GM12878 (cell line): ENCODE measurements at regions not wholly inside any gene's neighbourhood (a gene's known extent, or its start where the extent isn't known, plus 50 kb on each side); places are given as distances from the start of the nearest gene placed in this dataset.

Experiments
- ATAC-seq: fragments of 200-7000 bp; cut with Tn5 transposase; 3 replicates; pipeline ENCODE4 v1.9.1; 2020; ENCODE audit warnings: mild to moderate bottlenecking, moderate library complexity
- BruUV-seq: library from RNA; stranded (reverse); fragments of 400-500 nt; replicated peaks from 2 replicates; lab custom pipeline; 2021; lab: Mats Ljungman, UMichigan
- CTCF ChIA-PET: fragments of 300-600 bp; sonication (Branson Sonifier 250); formaldehyde crosslinking; extraction: SDS; loops from one replicate; lab custom pipeline; 2021; ENCODE audit warnings: inconsistent platforms; lab: Yijun Ruan, JAX
- POLR2A ChIA-PET: fragments of 350-600 bp; formaldehyde crosslinking; extraction: SDS; loops from one replicate; lab custom pipeline; 2021; ENCODE audit warnings: inconsistent platforms; lab: Charles Lee
- RAD21 ChIA-PET: fragments of 300-600 bp; sonication (Branson Sonifier 250); formaldehyde crosslinking; loops from one replicate; lab custom pipeline; 2023; ENCODE audit warnings: antibody characterized with exemption; ENCODE audit not compliant: unreplicated experiment; lab: Charles Lee
- SMC1A ChIA-PET: fragments of 300-600 bp; sonication (Branson Sonifier 250); formaldehyde crosslinking; loops from one replicate; lab custom pipeline; 2023; ENCODE audit not compliant: unreplicated experiment, uncharacterized antibody; lab: Charles Lee
- DNase-seq: peaks from one replicate; pipeline ENCODE4 v3.0.0-alpha.2; 2011; ENCODE audit warnings: low read depth, low spot score
- FAIRE-seq: peaks from 3 replicates; lab custom pipeline; 2011; peaks lifted over from hg19 to GRCh38; lab: Jason Lieb, UNC
- H2AFZ ChIP-seq: 2 replicates; pipeline ENCODE4 v1.6.0; 2011; ENCODE audit warnings: low read depth, low read length, control low read depth; ENCODE audit not compliant: control insufficient read depth
- H3K27ac ChIP-seq: 2 replicates; pipeline ENCODE4 v1.5.1; 2011; ENCODE audit warnings: control low read depth; ENCODE audit not compliant: control insufficient read depth, insufficient read depth
- H3K27me3 ChIP-seq, 2 experiments: replicated peaks in 1 of 2; 2 replicates each; pipeline versions ENCODE4 v1.6.0 to v1.6.1; 2011; ENCODE audit warnings: low read length in 1 of 2; ENCODE audit not compliant: control insufficient read depth in 2 of 2, insufficient read depth in 2 of 2
- H3K36me3 ChIP-seq, 2 experiments: 2 replicates each; pipeline ENCODE4 v1.5.1; 2011; ENCODE audit warnings: low read length in 1 of 2; ENCODE audit not compliant: control insufficient read depth in 2 of 2, insufficient read depth in 2 of 2
- H3K4me1 ChIP-seq: 2 replicates; pipeline ENCODE4 v1.6.1; 2011; ENCODE audit warnings: mild to moderate bottlenecking, low read length, moderate library complexity, mixed read lengths; ENCODE audit not compliant: control insufficient read depth, insufficient read depth
- H3K4me2 ChIP-seq: 2 replicates; pipeline ENCODE4 v1.6.0; 2011; ENCODE audit warnings: control low read depth; ENCODE audit not compliant: control insufficient read depth, insufficient read depth
- H3K4me3 ChIP-seq: fragments of 200-600 bp; sonication (generic); 2 replicates; pipeline ENCODE4 v1.5.1; 2016
- H3K79me2 ChIP-seq: 2 replicates; pipeline ENCODE4 v1.6.0; 2011; ENCODE audit warnings: low read length; ENCODE audit not compliant: control insufficient read depth, insufficient read depth
- H3K9ac ChIP-seq: 2 replicates; pipeline ENCODE4 v1.8.0; 2011; ENCODE audit warnings: low read length, control low read depth, mixed read lengths; ENCODE audit not compliant: control insufficient read depth, insufficient read depth
- H3K9me3 ChIP-seq: replicated peaks from 3 replicates; pipeline ENCODE4 v1.5.1; 2011; ENCODE audit warnings: mild to moderate bottlenecking, low read length; ENCODE audit not compliant: control insufficient read depth, insufficient read depth
- H4K20me1 ChIP-seq: 2 replicates; pipeline ENCODE4 v1.6.0; 2011; ENCODE audit not compliant: control insufficient read depth, insufficient read depth
- FOS ChIP-seq: IDR thresholded peaks from 3 replicates; pipeline ENCODE4 v1.6.1; 2011; ENCODE audit warnings: borderline replicate concordance; ENCODE audit not compliant: insufficient read length; ENCODE audit errors: extremely low read depth
- FOXK2 ChIP-seq: fragments of 450-650 bp; IDR thresholded peaks from 2 replicates; pipeline ENCODE4 v1.6.1; 2017; ENCODE audit warnings: mild to moderate bottlenecking, moderate library complexity
- JUNB ChIP-seq: IDR thresholded peaks from 2 replicates; pipeline ENCODE4 v1.6.1; 2016; ENCODE audit warnings: antibody characterized with exemption, mild to moderate bottlenecking
- KAT2A ChIP-seq: conservative IDR thresholded peaks from 2 replicates; pipeline ENCODE4 v1.6.1; 2011; ENCODE audit warnings: low read depth, low read length; ENCODE audit not compliant: control insufficient read depth
- MTA2 ChIP-seq: fragments of 450-650 bp; IDR thresholded peaks from 2 replicates; pipeline ENCODE4 v1.6.1; 2016; ENCODE audit warnings: low read depth, mild to moderate bottlenecking, moderate library complexity
- NFYA ChIP-seq: IDR thresholded peaks from 2 replicates; pipeline ENCODE4 v1.6.1; 2011; ENCODE audit warnings: low read depth, mild to moderate bottlenecking, low read length, improper control_type of control experiment, borderline replicate concordance
- PKNOX1 ChIP-seq: fragments of 450-650 bp; IDR thresholded peaks from 2 replicates; pipeline ENCODE4 v1.6.1; 2016; ENCODE audit warnings: mild to moderate bottlenecking
- ZBTB11 ChIP-seq: fragments of 450-650 bp; formaldehyde crosslinking; IDR thresholded peaks from 2 replicates; pipeline ENCODE4 v1.5.0; 2022; ENCODE audit warnings: mild to moderate bottlenecking, missing genetic modification characterization
- WGBS: methylation state at CpG from one replicate; pipeline ENCODE4 v1.1.6; 2016; ENCODE audit warnings: low lambda C conversion rate; ENCODE audit not compliant: insufficient replicate concordance, insufficient coverage; ENCODE audit errors: missing lambda C conversion rate; 5-methylcytosine and 5-hydroxymethylcytosine counted together
- in situ Hi-C: fragments of 300-500 bp; cut with MboI; formaldehyde crosslinking; loops from 9 replicates; pipeline ENCODE4 v1.14.3; 2018; ENCODE audit warnings: mixed read lengths
- intact Hi-C: fragments of 100-400 bp; cut with micrococcal nuclease; formaldehyde crosslinking; loops from one replicate; pipeline ENCODE4 v1.14.2; 2022; ENCODE audit not compliant: unreplicated experiment

- Histone ChIP-seq H3K4me3 (no peak overlapping the region), H3K27me3 (no peaks in the 10 kb centered on the region)
- WGBS: 57% methylated on average over 2 of the region's 2 CpGs
- TF ChIP-seq FOXK2: no peak
- no peak for TF ChIP-seq FOS
- no peak for TF ChIP-seq PKNOX1
- no peak for TF ChIP-seq NFYA
- no peak for TF ChIP-seq MTA2
- TF ChIP-seq KAT2A: no peak
- TF ChIP-seq JUNB: no peak
- no peak for TF ChIP-seq ZBTB11
- TF ChIP-seq, all 136 proteins: peak for 0
- H3K79me2 ChIP-seq: no peaks in the 10 kb centered on the region
- no peaks in the 10 kb centered on the region for H3K4me1 ChIP-seq
- POLR2A ChIA-PET: no interaction called here
- no peak overlapping the region for H2AFZ ChIP-seq
- BruUV-seq: no TSS peak
- RAD21 ChIA-PET: no interaction called here
- intact Hi-C loops: no loop called here
- SMC1A ChIA-PET: no interaction called here
- no peak overlapping the region for H3K4me2 ChIP-seq
- no peak for DNase-seq
- ATAC-seq: no peak
- no peak for FAIRE-seq
- in situ Hi-C loops: no loop called here
- H3K9me3 ChIP-seq: no peaks in the 10 kb centered on the region
- H3K9ac ChIP-seq: no peak overlapping the region
- no peak overlapping the region for H3K27ac ChIP-seq
- CTCF ChIA-PET: no interaction called here
- H3K36me3 ChIP-seq: no peaks in the 10 kb centered on the region
- no peaks in the 10 kb centered on the region for H4K20me1 ChIP-seq
Observed at GRCh38 chr4:174091130-174091529, 192.3 kb downstream of the FBXO8 start.
